ENCODE measurements at regions not wholly inside any gene's neighbourhood (a gene's known extent, or its start where the extent isn't known, plus 50 kb on each side); places are given as distances from the start of the nearest gene placed in this dataset.

GRCh38 chr18:46377557-46377956, 273.4 kb downstream of the HAUS1 start:
- no peak for TF ChIP-seq POLR2AphosphoS5 (IDR thresholded peaks at IDR 0.05; ENCODE audit: borderline replicate concordance, low read depth, low read length)
- TF ChIP-seq FOXP2 (optimal IDR thresholded peaks at IDR 0.05; ENCODE audit: control extremely low read depth, extremely low read length, insufficient read depth) = no peak
- TF ChIP-seq EZH2 (IDR thresholded peaks at IDR 0.05) = no peak
